CD4-positive, alpha-beta T cell (primary cell): ENCODE measurements at regions not wholly inside any gene's neighbourhood (a gene's known extent, or its start where the extent isn't known, plus 50 kb on each side); places are given as distances from the start of the nearest gene placed in this dataset.

Experiments
- ATAC-seq: fragments of 200-7000 bp; cut with Tn5 transposase; one replicate; pipeline ENCODE4 v1.10.0; 2022; ENCODE audit warnings: mild to moderate bottlenecking; ENCODE audit not compliant: poor library complexity
- CTCF ChIA-PET: fragments of 350-600 bp; sonication (Branson Sonifier 250); formaldehyde crosslinking; loops from one replicate; lab custom pipeline; 2021; ENCODE audit warnings: antibody characterized with exemption, inconsistent platforms; lab: Charles Lee
- POLR2A ChIA-PET: fragments of 350-600 bp; sonication (Branson Sonifier 250); formaldehyde crosslinking; loops from one replicate; lab custom pipeline; 2021; ENCODE audit warnings: antibody characterized with exemption, inconsistent platforms; lab: Charles Lee
- DNase-seq, 14 experiments: peaks; one replicate each; pipeline ENCODE4 v3.0.0-alpha.2; 2013 to 2020; ENCODE audit warnings: mixed read lengths in 2 of 14
- H3K27ac ChIP-seq, 2 donors: one replicate each; pipeline versions ENCODE4 v1.5.1 to v1.7.0; 2013; ENCODE audit warnings: low read length in 2 of 2, low read depth in 1 of 2, mild to moderate bottlenecking in 1 of 2
- H3K27me3 ChIP-seq, 2 experiments: 1 replicate in 1 of 2; 2 replicates in 1 of 2; pipeline versions ENCODE4 v1.6.1 to v1.7.0; 2013; ENCODE audit warnings: low read length in 2 of 2, control low read depth in 1 of 2, mild to moderate bottlenecking in 1 of 2, moderate library complexity in 1 of 2; ENCODE audit not compliant: insufficient read depth in 2 of 2, control insufficient read depth in 1 of 2
- H3K36me3 ChIP-seq: one replicate; pipeline ENCODE4 v1.6.1; 2013; ENCODE audit warnings: low read length, control low read depth; ENCODE audit not compliant: insufficient read depth
- H3K4me1 ChIP-seq: one replicate; pipeline ENCODE4 v1.6.1; 2013; ENCODE audit warnings: low read length, control low read depth; ENCODE audit not compliant: insufficient read depth
- H3K4me3 ChIP-seq: one replicate; pipeline ENCODE4 v1.5.1; 2013; ENCODE audit warnings: mild to moderate bottlenecking, low read length, moderate library complexity
- H3K9me3 ChIP-seq, 2 experiments: 1 replicate in 1 of 2; 2 replicates in 1 of 2; pipeline versions ENCODE4 v1.6.1 to v1.7.0; 2013; ENCODE audit warnings: low read length in 2 of 2, mild to moderate bottlenecking in 2 of 2, control low read depth in 1 of 2, moderate library complexity in 1 of 2; ENCODE audit not compliant: control insufficient read depth in 1 of 2, insufficient read depth in 1 of 2
- H3K27ac Mint-ChIP-seq: one replicate; pipeline ENCODE4 v1.8.0; 2020; ENCODE audit warnings: mixed read lengths
- H3K27me3 Mint-ChIP-seq: one replicate; pipeline ENCODE4 v1.8.0; 2021; ENCODE audit warnings: mixed read lengths
- H3K36me3 Mint-ChIP-seq: one replicate; pipeline ENCODE4 v1.8.0; 2021; ENCODE audit warnings: low read depth, mixed read lengths
- H3K4me1 Mint-ChIP-seq: one replicate; pipeline ENCODE4 v1.8.0; 2021; ENCODE audit warnings: low read depth, mixed read lengths
- H3K4me3 Mint-ChIP-seq: one replicate; pipeline ENCODE4 v1.8.0; 2020; ENCODE audit warnings: mild to moderate bottlenecking, mixed read lengths
- H3K9me3 Mint-ChIP-seq: one replicate; pipeline ENCODE4 v1.8.0; 2020; ENCODE audit warnings: mixed read lengths
- CTCF ChIP-seq: fragments of 200-600 bp; IDR thresholded peaks from one replicate; pipeline ENCODE4 v1.8.0; 2022; ENCODE audit warnings: antibody characterized with exemption, mild to moderate bottlenecking
- intact Hi-C, 2 experiments: fragments of 100-400 bp; cut with DNase I in 1 of 2; cut with micrococcal nuclease in 1 of 2; formaldehyde crosslinking; loops; one replicate each; pipeline versions ENCODE4 v1.15.1 to v1.9.0; 2023 to 2025; cut with DNase I, micrococcal nuclease

- no peak for DNase-seq
- intact Hi-C loops = no loop called here
These were observed 624.0 kb downstream of the USP25 start for GRCh38 chr21:16353764-16354163.

GRCh38 chr21:16357994-16358393 lies 628.2 kb downstream of the USP25 start:
- ATAC-seq (no peak), DNase-seq (no peak)
- Mint-ChIP-seq H3K9me3 (peaks cover 2% of the 10 kb centered on the region), H3K4me3 (no peak overlapping the region), H3K4me1 (no peaks in the 10 kb centered on the region), H3K27ac (no peak overlapping the region), H3K27me3 (no peaks in the 10 kb centered on the region), H3K36me3 (no peaks in the 10 kb centered on the region)
- Histone ChIP-seq H3K9me3 (peaks cover 0 to 4% of the 10 kb centered on the region in 2 experiments), H3K4me1 (no peaks in the 10 kb centered on the region), H3K4me3 (no peak overlapping the region), H3K36me3 (no peaks in the 10 kb centered on the region), H3K27ac (no peak overlapping the region), H3K27me3 (no peaks in the 10 kb centered on the region)
- TF ChIP-seq CTCF = no peak
- ChIA-PET CTCF (no interaction called here), POLR2A (interaction anchor here (0.6 kb wide), 1 partner anchor 12 kb away, joined by 3 read pairs; no protein-coding TSS in a partner anchor)
- intact Hi-C loops = no loop called here

More at GRCh38 chr21:16353764-16354163, 624.0 kb downstream of the USP25 start:
- ChIA-PET POLR2A (no interaction called here), CTCF (no interaction called here)
- Histone ChIP-seq H3K9me3 (peaks cover 0 to 5% of the 10 kb centered on the region in 2 experiments), H3K4me3 (no peak overlapping the region), H3K4me1 (no peaks in the 10 kb centered on the region), H3K27me3 (no peaks in the 10 kb centered on the region), H3K27ac (no peak overlapping the region), H3K36me3 (no peaks in the 10 kb centered on the region)
- ATAC-seq = no peak
- Mint-ChIP-seq H3K27me3 (no peaks in the 10 kb centered on the region), H3K36me3 (no peaks in the 10 kb centered on the region), H3K4me3 (no peak overlapping the region), H3K27ac (no peak overlapping the region), H3K9me3 (no peaks in the 10 kb centered on the region), H3K4me1 (no peaks in the 10 kb centered on the region)
- no peak for TF ChIP-seq CTCF

- Histone ChIP-seq H3K27ac (no peak overlapping the region), H3K4me3 (no peak overlapping the region), H3K9me3 (no peaks in the 10 kb centered on the region), H3K4me1 (no peaks in the 10 kb centered on the region), H3K27me3 (no peaks in the 10 kb centered on the region), H3K36me3 (no peaks in the 10 kb centered on the region)
- no peaks in the 10 kb centered on the region for H3K27me3 Mint-ChIP-seq
- TF ChIP-seq CTCF = no peak
- H3K27ac Mint-ChIP-seq = no peak overlapping the region
- intact Hi-C loops = no loop called here
- H3K36me3 Mint-ChIP-seq = no peaks in the 10 kb centered on the region
- ChIA-PET CTCF (no interaction called here), POLR2A (no interaction called here)
- peaks cover 2% of the 10 kb centered on the region for H3K9me3 Mint-ChIP-seq
- ATAC-seq (no peak), DNase-seq (no peak)
- H3K4me1 Mint-ChIP-seq = no peaks in the 10 kb centered on the region
- no peak overlapping the region for H3K4me3 Mint-ChIP-seq
These were observed 629.0 kb downstream of the USP25 start for GRCh38 chr21:16358784-16359183.
